ENCODE measurements at regions not wholly inside any gene's neighbourhood (a gene's known extent, or its start where the extent isn't known, plus 50 kb on each side); places are given as distances from the start of the nearest gene placed in this dataset.

GRCh38 chr14:71377099-71377498 is 469.8 kb downstream of the PCNX1 start:
- TF ChIP-seq RAD21 (IDR thresholded peaks at IDR 0.05) (no peak), CTCF (IDR thresholded peaks at IDR 0.05; ENCODE audit: low read depth, low read length, missing input control) (no peak), FOXA2 (IDR thresholded peaks at IDR 0.05) (no peak), TAF1 (conservative IDR thresholded peaks at IDR 0.05) (no peak), YY1 (IDR thresholded peaks at IDR 0.05) (no peak), MAX (IDR thresholded peaks at IDR 0.05) (no peak), REST (IDR thresholded peaks at IDR 0.05) (no peak), FOXA1 (IDR thresholded peaks at IDR 0.05) (no peak), JUND (IDR thresholded peaks at IDR 0.05) (no peak), GABPA (IDR thresholded peaks at IDR 0.05 in 1 of 2, conservative IDR thresholded peaks at IDR 0.05 in 1 of 2) (no peak)
